GM23248 (cell line): ENCODE measurements at regions not wholly inside any gene's neighbourhood (a gene's known extent, or its start where the extent isn't known, plus 50 kb on each side); places are given as distances from the start of the nearest gene placed in this dataset.

Experiments used
- EZH2 ChIP-seq: fragments of 200-600 bp; sonication (generic); IDR thresholded peaks from 2 replicates; pipeline ENCODE4 v1.6.1; 2018; ENCODE audit warnings: antibody characterized with exemption, mild to moderate bottlenecking; ENCODE audit not compliant: insufficient read depth, poor library complexity, severe bottlenecking
- EZH2phosphoT487 ChIP-seq: fragments of 200-600 bp; sonication (generic); IDR thresholded peaks from 2 replicates; pipeline ENCODE4 v1.6.1; 2018; ENCODE audit warnings: antibody characterized with exemption, moderate library complexity, mild to moderate bottlenecking, low read depth; ENCODE audit not compliant: insufficient read depth

GRCh38 chr2:22003270-22003669, 879.5 kb downstream of the TDRD15 start:
- TF ChIP-seq EZH2 (no peak), EZH2phosphoT487 (no peak)
